Kidney (tissue), 13 donors: ENCODE measurements at regions not wholly inside any gene's neighbourhood (a gene's known extent, or its start where the extent isn't known, plus 50 kb on each side); places are given as distances from the start of the nearest gene placed in this dataset.

Experiments
- DNase-seq, 5 donors: peaks; one replicate each; pipeline ENCODE4 v3.0.0-alpha.2; 2013 to 2020
- FAIRE-seq: peaks from 2 replicates; lab custom pipeline; 2012; peaks lifted over from hg19 to GRCh38; lab: Jason Lieb, UNC
- H3K27ac ChIP-seq, 2 donors: one replicate each; pipeline ENCODE4 v1.7.0; 2013; ENCODE audit warnings: low read depth in 2 of 2, low read length in 2 of 2, inconsistent platforms in 1 of 2
- H3K27me3 ChIP-seq: one replicate; pipeline ENCODE4 v1.7.1; 2013; ENCODE audit warnings: low read length, inconsistent platforms; ENCODE audit not compliant: control insufficient read depth, insufficient read depth
- H3K36me3 ChIP-seq, 3 donors: one replicate each; pipeline versions ENCODE4 v1.7.0 to v1.7.1; 2013; ENCODE audit warnings: low read length in 3 of 3, control low read depth in 1 of 3, inconsistent platforms in 1 of 3; ENCODE audit not compliant: insufficient read depth in 3 of 3, control insufficient read depth in 2 of 3
- H3K4me1 ChIP-seq, 3 donors: one replicate each; pipeline versions ENCODE4 v1.7.0 to v1.7.1; 2013; ENCODE audit warnings: low read length in 3 of 3, inconsistent platforms in 1 of 3, low read depth in 1 of 3; ENCODE audit not compliant: control insufficient read depth in 2 of 3, insufficient read depth in 2 of 3
- H3K4me3 ChIP-seq, 3 donors: one replicate each; pipeline versions ENCODE4 v1.7.0 to v1.8.1; 2013; ENCODE audit warnings: low read length in 3 of 3, control low read depth in 1 of 3, inconsistent platforms in 1 of 3
- H3K9ac ChIP-seq, 3 donors: one replicate each; pipeline versions ENCODE4 v1.7.0 to v1.7.1; 2013; ENCODE audit warnings: low read length in 3 of 3, control low read depth in 1 of 3, inconsistent platforms in 1 of 3
- H3K9me3 ChIP-seq, 3 donors: one replicate each; pipeline versions ENCODE4 v1.7.0 to v1.7.1; 2013; ENCODE audit warnings: low read length in 3 of 3, control low read depth in 1 of 3, inconsistent platforms in 1 of 3; ENCODE audit not compliant: control insufficient read depth in 2 of 3, insufficient read depth in 1 of 3
- CTCF ChIP-seq: IDR thresholded peaks from 3 replicates; pipeline ENCODE4 v1.5.1; 2012; ENCODE audit warnings: mild to moderate bottlenecking, moderate library complexity, borderline replicate concordance; ENCODE audit not compliant: insufficient read depth; ENCODE audit errors: extremely low read depth
- intact Hi-C: fragments of 100-400 bp; cut with DNase I; formaldehyde crosslinking; loops from one replicate; pipeline ENCODE4 v1.11.1; 2022
- donor health status: control.
- donor health status: control.
- donor health status: control.
- donor health status: control.
- donor health status: control.
- donor health status: DM: yes; HTN: yes; CAD: no.
- donor health status: Normal renal cell carcinoma (clear cell type).

DNA sequence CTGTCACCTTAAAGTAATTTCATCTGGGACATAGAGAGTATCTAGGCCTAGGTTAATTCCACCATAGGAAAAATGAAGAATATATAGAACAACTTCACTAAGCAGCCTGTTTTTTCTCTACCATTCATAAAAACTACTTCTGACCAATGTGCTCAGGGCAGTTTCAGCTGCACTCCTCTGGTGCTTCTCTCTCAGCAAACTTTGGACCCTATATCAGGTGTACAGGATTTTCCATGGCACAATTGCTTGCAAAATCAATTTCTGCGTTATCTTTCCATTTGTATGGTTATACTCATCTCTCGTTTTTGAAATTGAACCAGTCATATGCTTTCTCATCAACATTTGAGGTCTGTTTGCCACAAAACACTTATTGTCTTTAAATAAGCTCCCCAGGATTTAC is 52.1 kb upstream of the FMR1 start:
- FAIRE-seq = no peak

More for the DNA sequence above, 52.1 kb upstream of the FMR1 start:
- no peak overlapping the region for H3K9ac ChIP-seq
- intact Hi-C loops = no loop called here
- DNase-seq = no peak
- H3K27ac ChIP-seq = no peak overlapping the region
- no peak overlapping the region for H3K4me3 ChIP-seq
- TF ChIP-seq CTCF = no peak
- H3K4me1 ChIP-seq = no peaks in the 10 kb centered on the region
- H3K36me3 ChIP-seq = no peaks in the 10 kb centered on the region
- no peaks in the 10 kb centered on the region for H3K27me3 ChIP-seq
- no peaks in the 10 kb centered on the region for H3K9me3 ChIP-seq
